Mesendoderm (in vitro differentiated cells): ENCODE measurements at regions not wholly inside any gene's neighbourhood (a gene's known extent, or its start where the extent isn't known, plus 50 kb on each side); places are given as distances from the start of the nearest gene placed in this dataset.
"Not testable (repeated sequence)": the region's sequence is repeated elsewhere in the genome, so short reads cannot be mapped to it uniquely, and the experiment has no call there.

Source experiments
- DNase-seq: peaks from one replicate; pipeline ENCODE4 v3.0.0; 2013
- H2AK5ac ChIP-seq: 2 replicates; pipeline ENCODE4 v1.6.1; 2013; ENCODE audit warnings: low read length, inconsistent platforms
- H2BK120ac ChIP-seq: 2 replicates; pipeline ENCODE4 v1.6.1; 2013; ENCODE audit warnings: low read depth, mild to moderate bottlenecking, low read length, moderate library complexity, mixed read lengths
- H2BK15ac ChIP-seq: replicated peaks from 2 replicates; pipeline ENCODE4 v1.6.1; 2013; ENCODE audit warnings: low read depth, mild to moderate bottlenecking, moderate library complexity
- H2BK5ac ChIP-seq: 2 replicates; pipeline ENCODE4 v1.6.1; 2013; ENCODE audit warnings: low read length, inconsistent platforms
- H3K18ac ChIP-seq: 2 replicates; pipeline ENCODE4 v1.6.1; 2013; ENCODE audit warnings: mild to moderate bottlenecking, low read length, mixed read lengths
- H3K23ac ChIP-seq: one replicate; pipeline ENCODE4 v1.6.1; 2013; ENCODE audit warnings: low read length
- H3K27ac ChIP-seq: 2 replicates; pipeline ENCODE4 v1.5.1; 2013; ENCODE audit warnings: low read depth, mild to moderate bottlenecking, inconsistent platforms, low read length, moderate library complexity
- H3K27me3 ChIP-seq: 2 replicates; pipeline ENCODE4 v1.6.1; 2013; ENCODE audit warnings: low read length, control low read depth, mild to moderate bottlenecking, inconsistent platforms; ENCODE audit not compliant: insufficient read depth, poor library complexity
- H3K36me3 ChIP-seq: 2 replicates; pipeline ENCODE4 v1.6.1; 2013; ENCODE audit warnings: low read length, inconsistent platforms; ENCODE audit not compliant: control insufficient read depth, insufficient read depth
- H3K4ac ChIP-seq: one replicate; pipeline ENCODE4 v1.6.1; 2013; ENCODE audit warnings: low read depth, mild to moderate bottlenecking, low read length, moderate library complexity
- H3K4me1 ChIP-seq: 2 replicates; pipeline ENCODE4 v1.6.1; 2013; ENCODE audit warnings: low read depth, low read length, inconsistent platforms; ENCODE audit not compliant: control insufficient read depth
- H3K4me2 ChIP-seq: 2 replicates; pipeline ENCODE4 v1.6.1; 2013; ENCODE audit warnings: low read length
- H3K4me3 ChIP-seq: 2 replicates; pipeline ENCODE4 v1.5.1; 2013; ENCODE audit warnings: mild to moderate bottlenecking, low read length
- H3K56ac ChIP-seq: one replicate; pipeline ENCODE4 v1.6.1; 2013; ENCODE audit warnings: low read length
- H3K79me1 ChIP-seq: 2 replicates; pipeline ENCODE4 v1.6.1; 2013; ENCODE audit warnings: low read length, inconsistent platforms
- H3K79me2 ChIP-seq: 2 replicates; pipeline ENCODE4 v1.6.1; 2013; ENCODE audit warnings: mild to moderate bottlenecking, low read length; ENCODE audit not compliant: control insufficient read depth, insufficient read depth
- H3K9ac ChIP-seq: 2 replicates; pipeline ENCODE4 v1.6.1; 2013; ENCODE audit warnings: low read length, inconsistent platforms
- H4K5ac ChIP-seq: one replicate; pipeline ENCODE4 v1.6.1; 2013; ENCODE audit warnings: low read length
- H4K8ac ChIP-seq: one replicate; pipeline ENCODE4 v1.6.1; 2013; ENCODE audit warnings: low read depth, mild to moderate bottlenecking, control low read depth, low read length, moderate library complexity
- WGBS: extraction: QIAGEN DNeasy Blood & Tissue Kit; methylation state at CpG from one replicate; pipeline ENCODE4 v1.1.7; 2013; ENCODE audit warnings: low lambda C conversion rate, missing lambda C conversion rate; ENCODE audit not compliant: insufficient coverage; ENCODE audit errors: extremely low coverage; 5-methylcytosine and 5-hydroxymethylcytosine counted together

DNA sequence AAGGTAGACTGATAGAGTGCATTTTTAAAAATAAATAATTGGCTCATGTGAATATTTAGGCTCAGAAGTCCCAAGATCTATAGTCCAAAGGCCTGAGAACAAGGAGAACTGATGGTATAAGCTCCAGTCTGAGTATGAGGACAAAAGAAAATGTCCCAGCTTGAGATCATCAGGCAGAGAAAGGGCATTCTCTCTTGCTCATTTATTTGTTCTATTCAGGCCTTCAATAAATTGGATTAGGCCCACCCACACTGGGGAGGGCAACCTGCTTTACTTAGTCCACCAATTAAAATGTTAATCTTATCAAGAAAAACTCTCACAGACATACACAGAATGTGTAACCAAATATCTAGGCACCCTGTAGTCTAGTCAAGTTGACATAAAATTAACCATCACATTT, 644.4 kb upstream of the MDGA2 start:
- Histone ChIP-seq H3K4me1 (no peaks in the 10 kb centered on the region), H2BK120ac (no peak overlapping the region), H2BK5ac (no peak overlapping the region), H3K79me2 (no peaks in the 10 kb centered on the region), H3K27ac (no peak overlapping the region), H3K4ac (no peak overlapping the region), H3K9ac (no peak overlapping the region), H2BK15ac (no peak overlapping the region), H3K36me3 (no peaks in the 10 kb centered on the region), H3K79me1 (no peaks in the 10 kb centered on the region), H3K23ac (no peak overlapping the region), H3K18ac (no peak overlapping the region), H3K4me3 (no peak overlapping the region), H3K4me2 (no peak overlapping the region), H4K8ac (no peak overlapping the region), H3K56ac (no peak overlapping the region), H4K5ac (no peak overlapping the region), H2AK5ac (no peak overlapping the region), H3K27me3 (no peaks in the 10 kb centered on the region)
- no peak for DNase-seq

DNA sequence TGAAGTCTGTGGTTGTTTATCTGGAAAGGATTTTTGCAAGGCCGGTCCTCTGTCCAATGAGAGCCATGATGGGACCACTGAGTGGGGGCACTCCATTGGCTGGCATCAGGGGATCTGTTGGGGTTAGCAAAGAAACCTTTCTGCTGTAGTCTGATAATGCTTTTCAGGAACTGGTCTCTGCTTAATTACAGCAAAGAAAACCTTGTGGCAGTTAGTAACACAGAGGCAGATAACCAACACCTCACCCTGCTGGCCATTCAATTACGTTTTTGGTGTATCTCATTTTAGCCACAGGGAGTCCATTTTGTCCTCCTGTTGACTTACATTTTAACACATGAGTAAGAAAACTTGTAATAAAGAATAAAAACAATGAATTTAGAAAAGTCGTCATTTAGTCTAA, 629.3 kb upstream of the MDGA2 start:
- H3K56ac ChIP-seq = no peak overlapping the region
- no peak overlapping the region for H3K18ac ChIP-seq
- no CpG with 5 or more reads among the region's 3 CpGs for WGBS
- H3K79me1 ChIP-seq = no peaks in the 10 kb centered on the region
- no peaks in the 10 kb centered on the region for H3K79me2 ChIP-seq
- DNase-seq = peak; percentile 54
- no peak overlapping the region for H3K27ac ChIP-seq
- H3K23ac ChIP-seq = no peak overlapping the region
- no peak overlapping the region for H2BK120ac ChIP-seq
- no peak overlapping the region for H3K9ac ChIP-seq
- no peak overlapping the region for H4K8ac ChIP-seq
- no peak overlapping the region for H2BK5ac ChIP-seq
- no peak overlapping the region for H4K5ac ChIP-seq
- H3K36me3 ChIP-seq = no peaks in the 10 kb centered on the region
- no peaks in the 10 kb centered on the region for H3K4me1 ChIP-seq
- H2AK5ac ChIP-seq = no peak overlapping the region
- no peak overlapping the region for H3K4ac ChIP-seq
- H3K4me2 ChIP-seq = no peak overlapping the region
- no peaks in the 10 kb centered on the region for H3K27me3 ChIP-seq
- no peak overlapping the region for H3K4me3 ChIP-seq
- H2BK15ac ChIP-seq = no peak overlapping the region

DNA sequence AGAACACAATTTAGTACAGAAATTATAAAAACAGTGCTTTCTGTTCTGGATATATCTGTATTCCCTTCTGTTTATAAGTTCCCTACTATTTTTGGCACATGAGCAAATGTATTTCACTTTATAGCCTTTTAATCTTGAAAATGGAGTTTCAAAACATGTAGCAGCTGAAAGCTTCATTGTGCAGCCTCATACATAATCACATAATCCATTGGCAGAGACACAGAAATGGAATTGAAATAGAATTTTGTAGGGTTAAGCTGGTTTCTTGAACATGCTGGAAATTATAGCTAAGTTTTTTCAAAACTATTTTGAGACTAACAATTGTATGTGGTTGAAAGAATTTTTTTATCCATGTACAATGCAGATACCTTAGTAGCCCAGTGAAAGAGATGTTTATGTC, 614.3 kb upstream of the MDGA2 start:
- Histone ChIP-seq H3K4me2 (no peak overlapping the region), H3K18ac (no peak overlapping the region), H4K5ac (no peak overlapping the region), H3K56ac (no peak overlapping the region), H3K27me3 (no peaks in the 10 kb centered on the region), H3K27ac (no peak overlapping the region), H3K23ac (no peak overlapping the region), H4K8ac (no peak overlapping the region), H3K36me3 (no peaks in the 10 kb centered on the region), H3K4me3 (no peak overlapping the region), H2BK5ac (no peak overlapping the region), H3K4me1 (no peaks in the 10 kb centered on the region), H3K4ac (no peak overlapping the region), H3K79me1 (no peaks in the 10 kb centered on the region), H2BK15ac (no peak overlapping the region), H2AK5ac (no peak overlapping the region), H3K9ac (no peak overlapping the region), H3K79me2 (no peaks in the 10 kb centered on the region), H2BK120ac (no peak overlapping the region)
- DNase-seq = no peak

DNA sequence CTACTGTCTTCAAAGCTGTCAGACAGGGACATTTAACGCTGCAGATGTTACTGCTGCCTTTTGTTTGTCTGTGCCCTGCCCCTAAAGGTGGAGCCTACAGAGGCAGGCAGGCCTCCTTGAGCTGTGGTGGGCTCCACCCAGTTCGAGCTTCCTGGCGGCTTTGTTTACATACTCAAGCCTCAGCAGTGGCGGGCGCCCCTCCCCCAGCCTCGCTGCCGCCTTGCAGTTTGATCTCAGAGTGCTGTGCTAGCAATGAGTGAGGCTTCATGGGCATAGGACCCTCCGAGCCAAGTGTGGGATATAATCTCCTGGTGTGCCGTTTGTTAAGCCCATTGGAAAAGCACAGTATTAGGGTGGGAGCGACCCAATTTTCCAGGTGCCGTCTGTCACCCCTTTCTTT, 609.8 kb upstream of the MDGA2 start:
- no CpG with 5 or more reads among the region's 11 CpGs for WGBS
- H3K27ac ChIP-seq, H3K27me3 ChIP-seq, H3K36me3 ChIP-seq, H2AK5ac ChIP-seq, H3K79me1 ChIP-seq, H3K4ac ChIP-seq, H3K56ac ChIP-seq, H3K79me2 ChIP-seq, H3K23ac ChIP-seq, H2BK5ac ChIP-seq, H3K4me3 ChIP-seq, H3K9ac ChIP-seq, H3K18ac ChIP-seq, H2BK15ac ChIP-seq, DNase-seq, H4K5ac ChIP-seq, H2BK120ac ChIP-seq, H4K8ac ChIP-seq, H3K4me2 ChIP-seq, H3K4me1 ChIP-seq: not testable (repeated sequence)

DNA sequence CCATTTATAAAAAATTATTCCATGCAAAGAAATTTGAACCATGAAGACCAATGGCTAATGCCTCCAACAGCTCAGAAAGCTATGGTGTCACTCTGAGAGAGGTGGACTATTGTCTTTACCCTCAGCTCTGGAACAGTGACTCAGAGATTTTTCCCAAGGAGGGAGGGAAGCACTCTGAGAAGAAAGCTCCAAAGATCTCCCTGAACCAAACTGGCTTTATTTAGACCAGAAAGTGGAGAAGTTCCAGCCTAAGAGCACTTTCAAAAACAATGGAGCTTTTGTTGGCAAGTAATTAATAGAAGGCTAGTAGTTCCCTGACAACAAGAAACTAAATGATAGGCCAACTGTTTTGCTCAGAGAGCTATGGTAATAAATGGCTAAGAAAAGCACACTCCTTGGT, 599.9 kb upstream of the MDGA2 start:
- Histone ChIP-seq H3K4me3 (no peak overlapping the region), H2BK15ac (peak overlapping the region; percentile 98), H3K79me1 (no peaks in the 10 kb centered on the region), H2AK5ac (no peak overlapping the region), H3K56ac (peak overlapping the region; percentile 36), H2BK120ac (peak overlapping the region; percentile 9), H3K18ac (peak overlapping the region; percentile 97), H3K23ac (no peak overlapping the region), H3K27me3 (no peaks in the 10 kb centered on the region), H3K9ac (no peak overlapping the region), H3K79me2 (no peaks in the 10 kb centered on the region), H2BK5ac (no peak overlapping the region), H4K8ac (no peak overlapping the region), H3K4me2 (no peak overlapping the region), H4K5ac (no peak overlapping the region), H3K36me3 (no peaks in the 10 kb centered on the region), H3K27ac (no peak overlapping the region), H3K4ac (peak overlapping the region; percentile 36), H3K4me1 (peaks cover 6% of the 10 kb centered on the region)
- DNase-seq = peak; percentile 45

DNA sequence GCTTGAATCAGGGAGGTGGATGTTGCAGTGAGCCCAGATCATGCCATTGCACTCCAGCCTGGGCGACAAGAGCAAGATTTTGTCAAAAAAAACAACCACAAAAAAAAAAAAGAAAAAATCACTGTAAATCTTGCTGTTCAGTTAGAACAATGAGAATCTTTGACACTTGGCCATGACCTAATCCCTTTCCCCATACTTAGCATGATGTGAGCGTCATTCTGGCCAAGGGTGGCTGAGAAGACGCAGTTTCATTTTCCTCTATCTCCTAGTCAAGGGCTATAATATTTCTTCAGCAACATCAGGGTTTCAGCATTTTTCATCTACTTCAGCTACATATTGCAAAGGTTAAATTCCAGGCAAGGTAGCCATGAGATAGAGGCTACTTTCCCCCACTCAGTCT, 599.4 kb upstream of the MDGA2 start:
- Histone ChIP-seq H3K18ac (peak overlapping the region; percentile 97), H2AK5ac (peak overlapping the region; percentile 2), H3K79me1 (no peaks in the 10 kb centered on the region), H3K56ac (peak overlapping the region; percentile 36), H3K27me3 (no peaks in the 10 kb centered on the region), H4K8ac (no peak overlapping the region), H3K4me1 (peaks cover 6% of the 10 kb centered on the region), H3K9ac (no peak overlapping the region), H3K36me3 (no peaks in the 10 kb centered on the region), H3K79me2 (no peaks in the 10 kb centered on the region), H3K4ac (peak overlapping the region; percentile 79), H2BK120ac (peak overlapping the region; percentile 38), H3K4me2 (no peak overlapping the region), H3K4me3 (no peak overlapping the region), H4K5ac (no peak overlapping the region), H3K27ac (no peak overlapping the region), H2BK5ac (no peak overlapping the region), H2BK15ac (peak overlapping the region; percentile 98), H3K23ac (no peak overlapping the region)
- DNase-seq = no peak
- no CpG with 5 or more reads among the region's 3 CpGs for WGBS
